Neuronal stem cell (in vitro differentiated cells): ENCODE measurements at regions not wholly inside any gene's neighbourhood (a gene's known extent, or its start where the extent isn't known, plus 50 kb on each side); places are given as distances from the start of the nearest gene placed in this dataset.
A peak's percentile ranks its signal among the peaks of the same experiment; 100 is the strongest.

Experiments
- DNase-seq: peaks from one replicate; pipeline ENCODE4 v3.0.0-alpha.2; 2013; ENCODE audit warnings: low spot score
- H2AFZ ChIP-seq: one replicate; pipeline ENCODE4 v1.6.1; 2013; ENCODE audit warnings: mild to moderate bottlenecking, low read length, inconsistent platforms
- H2AK5ac ChIP-seq: 2 replicates; pipeline ENCODE4 v1.6.1; 2013; ENCODE audit warnings: low read depth, mild to moderate bottlenecking, inconsistent platforms, low read length, moderate library complexity, mixed read lengths
- H2BK120ac ChIP-seq: 2 replicates; pipeline ENCODE4 v1.6.1; 2013; ENCODE audit warnings: low read depth, mild to moderate bottlenecking, inconsistent platforms, low read length, moderate library complexity, mixed read lengths
- H2BK12ac ChIP-seq: one replicate; pipeline ENCODE4 v1.6.1; 2013; ENCODE audit warnings: low read length, inconsistent platforms
- H2BK15ac ChIP-seq: 2 replicates; pipeline ENCODE4 v1.6.1; 2013; ENCODE audit warnings: mild to moderate bottlenecking, low read length, inconsistent platforms, mixed read lengths
- H2BK5ac ChIP-seq: one replicate; pipeline ENCODE4 v1.6.1; 2013; ENCODE audit warnings: inconsistent platforms, mild to moderate bottlenecking, low read length, moderate library complexity
- H3K14ac ChIP-seq: one replicate; pipeline ENCODE4 v1.6.1; 2013; ENCODE audit warnings: low read length, inconsistent platforms
- H3K18ac ChIP-seq: 2 replicates; pipeline ENCODE4 v1.6.1; 2013; ENCODE audit warnings: low read length, inconsistent platforms
- H3K23ac ChIP-seq: 2 replicates; pipeline ENCODE4 v1.6.1; 2013; ENCODE audit warnings: low read depth, mild to moderate bottlenecking, mixed read lengths, low read length, inconsistent platforms; ENCODE audit not compliant: poor library complexity
- H3K27ac ChIP-seq: replicated peaks from 3 replicates; pipeline ENCODE4 v1.5.1; 2013; ENCODE audit warnings: low read length, inconsistent platforms
- H3K27me3 ChIP-seq, 3 experiments: 2 replicates each; pipeline ENCODE4 v1.6.1; 2013; ENCODE audit warnings: low read length in 3 of 3, mild to moderate bottlenecking in 2 of 3, inconsistent platforms in 1 of 3, low read depth in 1 of 3, mixed read lengths in 1 of 3, moderate library complexity in 1 of 3; ENCODE audit not compliant: control insufficient read depth in 3 of 3, insufficient read depth in 3 of 3
- H3K36me3 ChIP-seq, 2 donors: replicated peaks in 1 of 2; 2 replicates each; pipeline ENCODE4 v1.6.1; 2013; ENCODE audit warnings: low read length in 2 of 2; ENCODE audit not compliant: control insufficient read depth in 2 of 2, insufficient read depth in 2 of 2
- H3K4ac ChIP-seq: 2 replicates; pipeline ENCODE4 v1.6.1; 2013; ENCODE audit warnings: inconsistent platforms, mild to moderate bottlenecking, low read length, moderate library complexity
- H3K4me1 ChIP-seq, 2 donors: 1 replicate in 1 of 2; 2 replicates in 1 of 2; pipeline ENCODE4 v1.6.1; 2013; ENCODE audit warnings: low read length in 2 of 2, low read depth in 1 of 2; ENCODE audit not compliant: control insufficient read depth in 2 of 2, insufficient read depth in 1 of 2
- H3K4me2 ChIP-seq: one replicate; pipeline ENCODE4 v1.6.1; 2013; ENCODE audit warnings: mild to moderate bottlenecking, low read length, inconsistent platforms; ENCODE audit not compliant: insufficient read depth, poor library complexity, severe bottlenecking
- H3K4me3 ChIP-seq, 2 donors: 2 replicates each; pipeline ENCODE4 v1.5.1; 2013; ENCODE audit warnings: low read length in 2 of 2, mild to moderate bottlenecking in 2 of 2, inconsistent platforms in 1 of 2, moderate library complexity in 1 of 2
- H3K79me1 ChIP-seq: one replicate; pipeline ENCODE4 v1.6.1; 2013; ENCODE audit warnings: low read depth, mild to moderate bottlenecking, inconsistent platforms, low read length, moderate library complexity
- H3K9ac ChIP-seq: one replicate; pipeline ENCODE4 v1.6.1; 2013; ENCODE audit warnings: mild to moderate bottlenecking, low read depth, low read length, inconsistent platforms; ENCODE audit not compliant: poor library complexity
- H3K9me3 ChIP-seq, 2 donors: replicated peaks in 1 of 2; 2 replicates each; pipeline versions ENCODE3 to v1.6.1; 2013; ENCODE audit warnings: low read length in 2 of 2, mild to moderate bottlenecking in 2 of 2, inconsistent platforms in 1 of 2, low read depth in 1 of 2, mixed read lengths in 1 of 2, moderate library complexity in 1 of 2; ENCODE audit not compliant: control insufficient read depth in 2 of 2, insufficient read depth in 1 of 2
- H4K8ac ChIP-seq: one replicate; pipeline ENCODE4 v1.6.1; 2013; ENCODE audit warnings: low read depth, mild to moderate bottlenecking, inconsistent platforms, low read length, moderate library complexity
- H4K91ac ChIP-seq: one replicate; pipeline ENCODE4 v1.6.1; 2013; ENCODE audit warnings: low read length, low read depth, mild to moderate bottlenecking, inconsistent platforms; ENCODE audit not compliant: poor library complexity
- WGBS, 2 donors: extraction: QIAGEN DNeasy Blood & Tissue Kit; methylation state at CpG; one replicate each; pipeline ENCODE4 v1.1.7; 2013; ENCODE audit warnings: missing lambda C conversion rate in 2 of 2, mixed read lengths in 1 of 2; ENCODE audit not compliant: insufficient read length in 2 of 2, insufficient replicate concordance in 1 of 2; ENCODE audit errors: extremely low coverage in 2 of 2; 5-methylcytosine and 5-hydroxymethylcytosine counted together

GRCh38 chr2:104056451-104056850 is 797.5 kb upstream of the POU3F3 start:
- Histone ChIP-seq H4K8ac (no peak overlapping the region), H3K23ac (no peak overlapping the region), H2BK12ac (no peak overlapping the region), H2AFZ (no peak overlapping the region), H3K36me3 (no peaks in the 10 kb centered on the region), H3K9me3 (peaks cover 0 to 2% of the 10 kb centered on the region in 2 donors), H3K27me3 (no peaks in the 10 kb centered on the region), H2BK120ac (no peak overlapping the region), H3K14ac (no peak overlapping the region), H2BK5ac (no peak overlapping the region), H2AK5ac (no peak overlapping the region), H3K18ac (no peak overlapping the region), H3K79me1 (no peaks in the 10 kb centered on the region), H3K4ac (no peak overlapping the region), H3K9ac (no peak overlapping the region), H3K4me1 (peaks cover 0 to 7% of the 10 kb centered on the region in 2 donors), H4K91ac (no peak overlapping the region), H3K27ac (no peak overlapping the region), H2BK15ac (no peak overlapping the region), H3K4me2 (no peak overlapping the region), H3K4me3 (no peak overlapping the region)
- no CpG with 5 or more reads among the region's 1 CpG for WGBS, 2 donors
- DNase-seq: no peak

- H2BK15ac ChIP-seq: no peak overlapping the region
- H2BK12ac ChIP-seq: no peak overlapping the region
- H4K91ac ChIP-seq: no peak overlapping the region
- H3K79me1 ChIP-seq: no peaks in the 10 kb centered on the region
- H3K18ac ChIP-seq: no peak overlapping the region
- H3K36me3 ChIP-seq: no peaks in the 10 kb centered on the region
- no peak overlapping the region for H3K4me3 ChIP-seq
- no peak overlapping the region for H2AK5ac ChIP-seq
- H3K27me3 ChIP-seq: no peaks in the 10 kb centered on the region
- no peak overlapping the region for H3K4ac ChIP-seq
- H3K4me1 ChIP-seq: no peaks in the 10 kb centered on the region
- H3K9me3 ChIP-seq: peaks cover 0 to 10% of the 10 kb centered on the region in 2 donors
- DNase-seq: no peak
- H2BK120ac ChIP-seq: no peak overlapping the region
- no peak overlapping the region for H3K14ac ChIP-seq
- H3K23ac ChIP-seq: no peak overlapping the region
- H3K4me2 ChIP-seq: no peak overlapping the region
- H2BK5ac ChIP-seq: no peak overlapping the region
- no peak overlapping the region for H2AFZ ChIP-seq
- no CpG with 5 or more reads among the region's 2 CpGs for WGBS, 2 donors
- no peak overlapping the region for H3K27ac ChIP-seq
- H3K9ac ChIP-seq: no peak overlapping the region
- no peak overlapping the region for H4K8ac ChIP-seq
Measured at GRCh38 chr2:104068665-104069064, 785.2 kb upstream of the POU3F3 start.

- H3K9ac ChIP-seq: no peak overlapping the region
- H3K14ac ChIP-seq: peak overlapping the region; percentile 12
- peaks cover 0 to 3% of the 10 kb centered on the region in 2 donors for H3K9me3 ChIP-seq
- no peaks in the 10 kb centered on the region for H3K27me3 ChIP-seq
- no peaks in the 10 kb centered on the region for H3K79me1 ChIP-seq
- H2BK120ac ChIP-seq: no peak overlapping the region
- H3K4me1 ChIP-seq: no peaks in the 10 kb centered on the region
- DNase-seq: no peak
- H2AK5ac ChIP-seq: peak overlapping the region; percentile 8
- H3K18ac ChIP-seq: peak overlapping the region; percentile 87
- peak overlapping the region; percentile 87 for H2BK15ac ChIP-seq
- peak overlapping the region in 1 of 2 donors; percentile 38 for H3K4me3 ChIP-seq
- peak overlapping the region; percentile 90 for H3K4ac ChIP-seq
- peak overlapping the region; percentile 58 for H4K91ac ChIP-seq
- no CpG with 5 or more reads among the region's 4 CpGs for WGBS, 2 donors
- no peak overlapping the region for H2BK5ac ChIP-seq
- H3K27ac ChIP-seq: no peak overlapping the region
- H2AFZ ChIP-seq: no peak overlapping the region
- H3K36me3 ChIP-seq: no peaks in the 10 kb centered on the region
- H2BK12ac ChIP-seq: no peak overlapping the region
- H4K8ac ChIP-seq: peak overlapping the region; percentile 70
- peak overlapping the region; percentile 60 for H3K23ac ChIP-seq
- no peak overlapping the region for H3K4me2 ChIP-seq
Measured at GRCh38 chr2:104077573-104077972, 776.3 kb upstream of the POU3F3 start.

GRCh38 chr2:104078431-104079157 is 775.3 kb upstream of the POU3F3 start:
- peak overlapping the region; percentile 74 for H2BK15ac ChIP-seq
- H3K18ac ChIP-seq: peak overlapping the region; percentile 97
- no peak overlapping the region for H3K4me3 ChIP-seq
- no peak overlapping the region for H3K14ac ChIP-seq
- peaks cover 0 to 3% of the 10 kb centered on the region in 2 donors for H3K9me3 ChIP-seq
- peak overlapping the region; percentile 35 for H3K23ac ChIP-seq
- H3K27me3 ChIP-seq: no peaks in the 10 kb centered on the region
- H3K9ac ChIP-seq: peak overlapping the region; percentile 81
- H2AFZ ChIP-seq: peak overlapping the region; percentile 62
- H3K27ac ChIP-seq: no peak overlapping the region
- WGBS, 2 donors: no CpG with 5 or more reads among the region's 9 CpGs
- DNase-seq: peak; percentile 5
- H3K36me3 ChIP-seq: no peaks in the 10 kb centered on the region
- H3K4me2 ChIP-seq: no peak overlapping the region
- H2BK120ac ChIP-seq: peak overlapping the region; percentile 99
- H2BK12ac ChIP-seq: peak overlapping the region; percentile 88
- H2BK5ac ChIP-seq: peak overlapping the region; percentile 70
- peak overlapping the region; percentile 88 for H2AK5ac ChIP-seq
- peak overlapping the region; percentile 79 for H4K91ac ChIP-seq
- H4K8ac ChIP-seq: peak overlapping the region; percentile 23
- H3K4ac ChIP-seq: peak overlapping the region; percentile 66
- no peaks in the 10 kb centered on the region for H3K79me1 ChIP-seq
- no peaks in the 10 kb centered on the region for H3K4me1 ChIP-seq
